HL-60 (cell line): ENCODE measurements at regions not wholly inside any gene's neighbourhood (a gene's known extent, or its start where the extent isn't known, plus 50 kb on each side); places are given as distances from the start of the nearest gene placed in this dataset.

Experiments
- GABPA ChIP-seq: IDR thresholded peaks from 2 replicates; pipeline ENCODE4 v1.6.1; 2012; ENCODE audit warnings: low read depth
- POLR2AphosphoS5 ChIP-seq: IDR thresholded peaks from 2 replicates; pipeline ENCODE4 v1.6.1; 2012; ENCODE audit warnings: low read depth
- TF ChIP-seq, protein P1 (sequence below): IDR thresholded peaks from one replicate; pipeline ENCODE4 v1.5.1; 2011; ENCODE audit warnings: low read length, control low read depth, inconsistent platforms; ENCODE audit not compliant: insufficient read depth

DNA sequence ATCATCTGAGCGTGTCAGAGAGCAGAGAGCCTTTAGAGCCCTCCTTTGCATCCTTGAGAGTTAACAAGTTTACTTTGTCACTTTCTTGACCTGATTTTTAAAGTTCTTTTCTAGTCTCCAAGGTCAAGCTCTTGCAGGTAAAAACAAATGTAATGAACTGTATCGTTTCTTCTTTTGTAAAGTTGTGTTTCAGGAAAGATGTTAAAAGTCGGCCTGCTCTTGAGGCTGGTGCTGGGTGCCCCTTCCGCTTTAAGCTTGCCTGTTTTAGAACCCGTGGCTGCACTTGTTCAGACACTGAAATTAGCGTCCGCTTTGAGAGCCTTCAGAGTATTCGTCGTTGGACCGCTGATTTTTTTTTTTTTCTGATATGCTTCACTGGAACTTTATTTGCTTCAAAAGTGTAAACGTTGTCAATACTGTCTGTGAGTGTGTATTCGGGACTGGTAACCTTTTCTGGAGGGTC is 52.6 kb upstream of the ULK4 start:
- TF ChIP-seq, protein P1, sequence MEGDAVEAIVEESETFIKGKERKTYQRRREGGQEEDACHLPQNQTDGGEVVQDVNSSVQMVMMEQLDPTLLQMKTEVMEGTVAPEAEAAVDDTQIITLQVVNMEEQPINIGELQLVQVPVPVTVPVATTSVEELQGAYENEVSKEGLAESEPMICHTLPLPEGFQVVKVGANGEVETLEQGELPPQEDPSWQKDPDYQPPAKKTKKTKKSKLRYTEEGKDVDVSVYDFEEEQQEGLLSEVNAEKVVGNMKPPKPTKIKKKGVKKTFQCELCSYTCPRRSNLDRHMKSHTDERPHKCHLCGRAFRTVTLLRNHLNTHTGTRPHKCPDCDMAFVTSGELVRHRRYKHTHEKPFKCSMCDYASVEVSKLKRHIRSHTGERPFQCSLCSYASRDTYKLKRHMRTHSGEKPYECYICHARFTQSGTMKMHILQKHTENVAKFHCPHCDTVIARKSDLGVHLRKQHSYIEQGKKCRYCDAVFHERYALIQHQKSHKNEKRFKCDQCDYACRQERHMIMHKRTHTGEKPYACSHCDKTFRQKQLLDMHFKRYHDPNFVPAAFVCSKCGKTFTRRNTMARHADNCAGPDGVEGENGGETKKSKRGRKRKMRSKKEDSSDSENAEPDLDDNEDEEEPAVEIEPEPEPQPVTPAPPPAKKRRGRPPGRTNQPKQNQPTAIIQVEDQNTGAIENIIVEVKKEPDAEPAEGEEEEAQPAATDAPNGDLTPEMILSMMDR: no peak
- TF ChIP-seq GABPA (0 out of 2 replicates have a peak, but pooled peaks have one; percentile 3), POLR2AphosphoS5 (no peak)
